ENCODE measurements at regions not wholly inside any gene's neighbourhood (a gene's known extent, or its start where the extent isn't known, plus 50 kb on each side); places are given as distances from the start of the nearest gene placed in this dataset.
"Not testable (repeated sequence)": the region's sequence is repeated elsewhere in the genome, so short reads cannot be mapped to it uniquely, and the experiment has no call there.

DNA sequence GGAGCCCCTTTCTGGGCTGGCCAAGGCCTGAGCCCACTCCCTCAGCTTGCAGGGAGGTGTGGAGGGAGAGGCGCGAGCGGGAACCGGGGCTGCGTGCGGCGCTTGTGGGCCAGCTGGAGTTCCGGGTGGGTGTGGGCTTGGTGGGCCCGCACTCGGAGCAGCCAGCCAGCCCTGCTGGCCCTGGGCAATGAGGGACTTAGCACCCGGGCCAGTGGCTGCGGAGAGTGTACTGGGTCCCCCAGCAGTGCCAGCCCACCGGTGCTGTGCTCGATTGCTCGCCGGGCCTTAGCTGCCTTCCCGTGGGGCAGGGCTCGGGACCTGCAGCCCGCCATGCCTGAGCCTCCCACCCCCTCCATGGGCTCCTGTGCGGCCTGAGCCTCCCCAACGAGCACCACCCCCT, 123.8 kb upstream of the SEMA3C start:
- DNase-seq (ENCODE audit: low read depth): not testable (repeated sequence)

DNA sequence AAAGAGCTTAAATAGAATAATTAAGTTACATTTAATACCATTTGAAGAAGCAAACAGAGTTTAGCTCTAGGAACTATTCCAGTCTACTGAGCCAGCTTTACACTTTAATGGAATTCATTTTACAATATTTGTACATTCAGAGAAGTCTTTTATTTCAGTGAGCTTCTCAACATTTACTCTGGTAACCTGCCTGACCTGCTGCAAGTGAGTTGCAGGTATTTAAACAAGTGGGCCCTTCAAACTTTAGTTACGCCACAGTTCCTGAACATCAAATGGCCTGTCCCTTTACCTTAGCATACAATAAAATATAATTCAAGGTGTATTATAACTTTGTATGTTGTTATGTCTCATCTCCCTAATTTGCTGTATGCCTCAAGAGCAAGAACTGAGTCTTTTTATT, 121.6 kb upstream of the SEMA3C start:
- no peak for DNase-seq (ENCODE audit: low read depth)

DNA sequence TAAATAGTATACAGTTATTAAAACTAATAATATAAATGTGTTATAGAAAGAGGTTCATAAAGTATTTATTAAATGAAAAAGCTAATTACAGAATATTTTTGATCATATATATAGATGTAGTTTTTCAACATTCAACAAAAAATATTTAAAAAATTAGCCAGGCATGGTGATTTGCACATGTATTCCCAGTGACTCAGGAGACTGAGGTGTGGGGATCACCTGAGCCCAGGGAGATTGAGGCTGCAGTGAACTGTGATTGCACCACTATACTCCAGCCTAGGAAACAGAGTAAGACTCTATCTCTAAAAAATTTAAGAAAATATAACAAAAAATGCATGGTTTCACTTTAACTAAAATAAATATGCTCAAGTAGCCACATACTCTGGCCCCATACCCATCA, 118.0 kb upstream of the SEMA3C start:
- DNase-seq (ENCODE audit: low read depth): no peak

DNA sequence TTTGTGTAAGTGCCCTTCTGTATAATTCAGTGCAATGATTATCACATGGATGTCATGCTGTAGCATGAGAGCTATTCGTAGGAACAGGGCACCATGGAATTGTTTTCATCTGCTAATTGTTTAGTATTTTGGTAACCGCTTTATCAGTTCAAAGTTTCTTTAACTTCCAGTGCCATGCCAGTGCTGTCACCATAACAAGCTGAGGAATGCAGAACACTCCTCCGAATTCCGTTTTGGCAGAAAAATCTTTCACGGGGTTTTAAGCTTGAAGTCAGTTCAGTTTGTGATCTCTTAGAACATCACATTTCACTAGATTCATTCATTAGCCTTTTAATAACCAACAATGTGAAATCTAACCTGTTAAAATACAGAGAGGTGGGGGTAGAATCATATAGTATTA, 117.2 kb upstream of the SEMA3C start:
- DNase-seq (ENCODE audit: low read depth): no peak

DNA sequence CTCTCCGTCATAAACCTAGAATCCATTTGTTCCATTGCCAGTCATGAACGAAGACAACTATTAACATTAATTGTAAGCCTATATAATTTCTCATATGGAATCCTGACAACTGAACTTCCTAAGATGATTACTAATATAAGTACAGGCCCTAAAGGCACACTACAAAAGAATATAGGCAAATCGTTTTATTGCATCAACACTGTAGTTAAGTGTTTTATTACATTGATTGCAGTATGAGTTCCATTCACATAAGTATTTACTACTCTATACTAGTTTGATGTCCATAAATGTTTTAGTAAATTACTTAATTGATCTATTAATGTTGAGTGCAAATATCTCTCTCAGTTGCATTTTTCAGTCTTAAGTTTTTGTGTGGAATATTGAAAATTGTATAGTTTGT, 113.1 kb upstream of the SEMA3C start:
- no peak for DNase-seq (ENCODE audit: low read depth)

DNA sequence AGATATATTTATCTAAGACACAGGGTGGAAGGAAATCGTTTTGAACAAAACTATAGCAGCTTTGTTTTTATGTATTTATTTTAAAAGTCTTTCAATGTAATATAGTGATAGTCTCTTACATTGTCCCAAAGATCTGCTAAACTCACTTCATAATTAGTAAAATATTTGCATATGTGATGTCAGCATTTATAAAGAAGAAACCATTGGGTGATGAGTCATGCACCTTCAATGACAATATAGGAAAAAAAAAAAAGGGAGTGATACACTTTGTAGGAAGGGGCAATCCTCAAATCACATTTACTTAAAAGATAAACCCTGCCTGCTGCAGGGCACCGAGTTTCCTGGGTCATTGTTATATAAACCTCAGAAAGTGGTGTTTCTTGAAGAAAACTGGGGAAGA, 112.4 kb upstream of the SEMA3C start:
- no peak for DNase-seq (ENCODE audit: low read depth)

DNA sequence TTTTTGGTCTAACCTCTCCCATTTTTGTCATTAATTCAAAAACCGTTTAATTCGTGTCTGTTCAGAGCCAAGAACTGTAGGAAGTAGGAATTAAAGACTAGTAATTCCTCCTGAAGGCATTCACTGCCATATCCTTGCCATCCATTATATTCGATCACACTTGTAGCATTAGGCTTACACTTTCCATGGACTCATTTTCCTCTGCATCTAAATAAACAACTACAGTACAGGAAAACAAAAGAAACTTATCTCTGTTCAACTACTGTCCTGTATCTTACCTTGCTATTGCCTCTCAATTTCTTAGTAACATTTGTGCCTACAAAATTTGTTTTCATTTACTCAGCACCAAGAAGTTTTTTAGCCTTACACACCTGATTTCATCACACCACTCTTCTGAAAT, 111.6 kb upstream of the SEMA3C start:
- no peak for DNase-seq (ENCODE audit: low read depth)

DNA sequence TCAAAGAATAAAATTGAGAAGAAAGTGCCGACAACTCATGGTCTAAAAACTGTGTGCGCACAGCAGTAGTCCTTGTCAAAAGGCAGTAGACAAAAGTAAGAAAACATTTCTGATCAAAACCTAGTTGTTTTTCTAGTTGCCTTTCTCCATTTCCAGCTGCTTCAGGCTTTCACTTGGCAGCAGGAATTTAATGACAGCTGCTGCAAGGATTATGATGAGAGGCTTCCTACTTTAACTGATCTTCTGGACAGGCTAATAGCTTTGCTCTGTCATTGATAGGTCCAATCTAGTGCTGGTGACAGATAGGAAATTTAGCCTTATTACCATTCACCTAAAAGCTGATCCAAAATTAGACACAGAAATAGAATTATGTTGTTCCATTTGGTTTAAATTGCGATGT, 110.7 kb upstream of the SEMA3C start:
- DNase-seq (ENCODE audit: low read depth): no peak

DNA sequence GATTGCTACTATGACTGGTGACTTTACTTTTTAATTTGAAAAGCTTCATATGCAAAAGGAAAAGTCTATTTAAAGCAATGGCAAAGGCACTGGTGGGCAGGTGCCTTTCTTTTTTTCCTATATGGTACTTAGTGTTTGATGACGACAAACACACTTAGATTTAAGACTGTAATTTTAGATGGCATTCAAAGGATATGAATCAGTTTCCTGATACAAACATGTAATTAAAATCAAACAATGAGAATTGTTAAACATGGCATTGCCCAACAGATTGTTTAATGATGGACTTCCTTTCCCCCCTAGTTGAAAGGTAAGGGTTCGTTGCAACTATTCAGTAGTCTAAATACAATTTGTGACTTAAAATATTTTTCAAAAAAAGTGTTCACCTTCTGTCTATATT, 106.5 kb upstream of the SEMA3C start:
- DNase-seq (ENCODE audit: low read depth): no peak

DNA sequence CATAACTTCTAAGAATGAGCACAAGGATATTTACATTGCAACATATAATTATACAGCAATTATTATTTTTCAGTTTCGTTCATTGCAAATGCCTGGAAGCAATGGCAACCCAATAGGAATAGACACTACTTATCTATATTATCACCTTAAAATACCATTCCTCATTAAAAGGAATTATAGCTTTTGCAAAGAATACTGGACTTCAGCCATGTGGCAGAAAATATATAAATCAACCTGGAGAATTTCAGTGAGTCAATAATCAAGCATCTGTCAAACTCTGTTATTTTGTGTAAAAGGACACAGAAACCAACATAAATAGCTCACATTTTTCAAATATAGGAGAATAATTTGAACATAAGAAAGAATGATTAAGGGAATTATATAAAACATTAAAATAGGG, 96.1 kb upstream of the SEMA3C start:
- DNase-seq (ENCODE audit: low read depth): no peak

DNA sequence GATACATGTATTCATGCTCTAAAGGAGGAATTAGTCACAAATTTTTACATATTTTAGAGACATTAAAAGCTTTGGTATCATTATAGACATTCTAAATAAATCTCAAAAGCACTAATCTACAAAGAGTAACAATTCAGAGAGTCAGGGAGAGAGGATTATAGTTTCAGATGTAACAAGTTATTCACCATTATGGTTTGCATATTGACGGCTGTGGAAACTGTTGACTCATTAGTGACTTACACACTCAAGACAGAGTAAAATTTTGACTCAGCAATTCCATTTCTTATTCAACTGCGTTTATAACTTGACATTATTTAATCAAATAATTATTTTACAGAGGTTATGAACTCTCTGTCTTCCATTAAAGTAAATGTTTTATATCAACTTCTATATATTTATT, 95.4 kb upstream of the SEMA3C start:
- DNase-seq (ENCODE audit: low read depth): no peak

DNA sequence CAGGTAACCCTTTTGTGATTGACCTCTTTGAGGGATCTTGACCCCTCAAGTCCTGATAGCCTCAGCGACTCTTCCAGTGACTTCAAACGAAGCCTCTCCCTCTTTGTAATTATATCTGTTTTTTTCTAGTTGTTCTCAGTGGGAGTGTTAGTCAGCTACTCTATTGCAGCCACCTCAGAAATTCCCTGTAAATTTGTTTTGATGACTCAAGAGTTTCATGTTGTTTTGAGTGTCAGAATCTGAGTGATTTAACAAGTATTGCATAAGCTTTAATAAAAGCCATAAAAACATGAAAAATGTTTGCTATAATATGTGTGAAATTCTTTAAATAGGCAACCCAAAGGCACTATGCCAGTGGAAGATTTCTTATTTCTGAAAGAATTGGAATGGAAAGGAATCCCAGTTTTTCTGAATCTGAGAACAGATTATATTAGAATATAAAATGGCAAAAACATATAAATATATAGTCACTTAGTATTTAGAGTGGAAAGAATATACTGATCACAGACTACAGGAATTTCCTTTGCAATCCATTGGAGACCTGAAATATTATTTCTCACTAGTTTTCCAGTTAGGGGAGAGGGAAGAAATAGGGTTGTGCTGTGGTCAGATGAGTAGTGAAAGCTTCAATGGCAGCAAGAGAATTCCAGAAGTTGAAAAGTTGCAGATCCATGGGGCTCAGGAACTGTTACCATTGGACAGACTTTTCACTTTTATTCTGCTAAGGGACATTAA, 94.4 kb upstream of the SEMA3C start:
- no peak for DNase-seq (ENCODE audit: low read depth)

DNA sequence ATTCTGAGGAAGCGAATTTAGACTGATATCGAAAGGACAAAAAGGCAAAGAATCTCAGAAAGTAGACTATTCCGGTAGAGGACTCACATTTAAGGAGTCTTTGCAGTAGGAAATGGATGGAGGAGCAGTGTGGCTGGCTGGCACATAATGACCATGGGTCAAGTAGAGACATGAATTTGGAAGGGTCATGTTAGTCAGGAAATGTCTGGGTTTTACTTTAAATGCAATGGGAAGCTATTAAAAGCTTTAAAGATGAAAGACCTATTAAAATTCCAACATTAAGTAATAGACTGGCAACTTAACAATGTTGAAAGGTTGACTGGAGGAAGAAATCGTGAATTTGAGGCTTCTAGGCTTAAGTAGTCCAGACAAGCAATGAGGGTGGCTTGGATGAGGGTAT, 90.0 kb upstream of the SEMA3C start:
- no peak for DNase-seq (ENCODE audit: low read depth)

DNA sequence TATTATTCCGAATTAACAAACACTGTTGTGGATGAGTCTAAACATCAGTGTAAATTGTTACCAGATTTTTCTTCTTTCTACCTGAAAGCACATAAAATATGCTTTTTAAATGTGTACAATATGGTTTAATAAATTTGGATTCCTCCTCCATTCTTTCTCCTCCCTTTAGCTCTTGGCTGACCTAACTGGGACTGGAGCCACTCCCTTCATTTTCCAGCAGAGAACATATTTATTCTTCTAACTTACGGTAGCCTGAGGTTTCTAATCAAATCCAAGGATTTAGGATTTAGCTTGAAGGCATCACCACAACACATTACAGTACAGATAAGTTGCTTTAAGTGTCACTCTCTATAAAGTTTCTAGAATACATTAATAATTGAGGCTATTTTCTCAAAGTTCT, 88.2 kb upstream of the SEMA3C start:
- DNase-seq (ENCODE audit: low read depth): no peak

DNA sequence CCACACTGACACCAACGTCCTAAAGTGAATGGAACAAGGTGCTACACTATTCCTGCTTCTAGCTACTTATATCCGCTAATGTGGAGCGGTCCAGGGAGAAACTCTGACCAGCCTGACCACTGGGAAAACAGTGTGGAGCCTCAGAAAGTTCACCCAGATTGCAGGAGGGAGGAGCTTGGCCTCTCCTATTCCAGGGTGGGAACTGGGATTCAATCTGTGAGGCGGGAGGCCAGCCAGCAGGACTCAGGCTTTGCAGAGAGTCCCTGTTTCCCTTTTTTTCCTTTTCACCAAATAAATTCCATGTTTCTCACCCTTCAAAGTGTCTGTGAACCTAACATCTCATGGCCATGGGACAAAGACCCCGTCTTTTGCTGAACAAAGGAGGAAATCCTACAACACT, 86.4 kb upstream of the SEMA3C start:
- DNase-seq (ENCODE audit: low read depth): no peak

DNA sequence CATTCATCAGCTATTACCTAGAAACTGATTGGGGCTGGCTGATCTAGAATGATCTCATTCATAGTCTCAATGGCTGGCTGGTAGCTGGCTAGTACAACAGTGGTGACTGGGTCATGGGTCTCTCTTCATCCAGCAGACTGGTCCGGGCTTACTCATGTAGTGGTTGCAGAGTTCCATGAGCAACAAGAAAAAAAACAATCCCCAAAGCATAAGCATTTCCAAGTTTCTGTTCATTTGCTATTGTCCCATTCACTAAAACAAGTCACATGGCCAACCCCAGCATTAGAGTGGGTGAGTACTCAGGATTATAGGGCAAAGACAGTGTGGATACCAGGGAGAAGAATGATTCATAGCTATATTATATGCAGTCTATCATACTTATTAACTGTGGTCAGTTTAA, 85.2 kb upstream of the SEMA3C start:
- DNase-seq (ENCODE audit: low read depth): no peak

DNA sequence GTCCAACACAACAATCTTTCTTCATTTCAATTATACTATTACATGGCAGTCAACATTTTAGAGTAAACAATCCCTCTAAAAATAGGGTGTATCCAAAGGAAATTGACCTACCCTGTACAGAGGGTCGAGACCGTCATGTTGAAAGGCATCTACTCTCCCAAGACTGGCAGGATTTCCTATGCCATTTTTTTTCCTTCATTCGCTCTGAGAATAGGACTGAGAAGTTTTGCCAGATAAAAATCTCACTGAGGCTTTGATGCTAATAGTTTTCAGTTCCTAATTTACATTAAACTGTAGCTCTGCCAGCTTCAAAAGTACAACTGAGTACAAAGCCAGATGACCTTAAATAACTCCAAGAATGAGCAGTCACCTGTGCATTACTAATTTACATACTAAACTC, 84.5 kb upstream of the SEMA3C start:
- DNase-seq (ENCODE audit: low read depth): no peak

DNA sequence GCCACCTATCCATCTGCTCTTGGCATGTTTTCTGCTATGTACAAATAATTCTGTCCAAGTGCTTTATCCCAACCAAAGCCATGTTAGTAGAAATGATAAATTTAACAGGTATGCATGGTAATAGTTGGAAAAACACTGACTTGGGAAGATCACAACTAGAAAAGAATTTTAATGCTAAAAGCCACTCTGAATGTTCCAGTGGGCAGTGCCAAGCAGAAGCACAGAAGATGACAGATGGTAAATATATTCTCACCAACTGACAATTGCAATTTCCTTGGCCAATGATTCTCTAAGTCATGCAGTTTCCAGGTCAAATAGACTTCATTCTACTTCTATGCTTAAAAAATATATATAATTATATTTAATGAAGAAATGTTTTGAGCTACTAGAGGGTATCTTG, 83.6 kb upstream of the SEMA3C start:
- DNase-seq (ENCODE audit: low read depth): no peak

DNA sequence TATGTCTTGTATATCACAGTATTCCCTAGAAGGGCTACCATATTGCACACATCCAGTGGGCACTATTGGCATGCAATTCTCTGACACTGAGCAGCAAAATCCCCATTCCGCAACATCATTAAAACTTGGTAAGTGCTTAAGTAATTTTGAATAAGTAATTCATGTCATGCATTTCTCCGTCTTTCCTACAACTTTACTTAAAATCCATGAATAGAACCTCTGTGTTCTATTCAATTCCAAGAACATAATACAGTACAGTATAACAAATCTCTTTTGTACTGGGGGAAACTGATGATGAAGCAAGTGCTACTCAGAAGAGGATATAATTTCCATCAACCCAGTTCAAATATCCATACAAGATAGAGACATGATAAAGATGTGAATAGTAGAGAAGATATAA, 80.9 kb upstream of the SEMA3C start:
- DNase-seq (ENCODE audit: low read depth): no peak

DNA sequence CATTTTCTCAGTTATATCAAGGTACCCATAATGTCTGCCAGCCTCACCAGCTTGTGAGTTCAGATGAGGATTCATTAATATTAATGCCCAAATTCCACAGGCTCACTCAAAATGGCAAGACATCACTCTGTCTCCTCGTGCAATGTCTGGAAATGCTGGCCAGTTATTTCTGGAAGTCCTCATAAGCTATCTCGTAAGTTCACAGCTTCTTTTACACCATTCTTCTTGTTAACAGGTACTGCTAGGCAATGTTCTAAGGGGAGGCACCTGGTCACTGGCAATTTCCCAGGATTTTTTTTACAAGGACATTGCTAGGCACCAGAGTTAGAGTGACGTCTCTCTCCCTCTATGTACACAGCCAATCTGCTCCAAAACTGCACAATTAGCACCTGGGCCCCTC, 80.2 kb upstream of the SEMA3C start:
- DNase-seq (ENCODE audit: low read depth): no peak

DNA sequence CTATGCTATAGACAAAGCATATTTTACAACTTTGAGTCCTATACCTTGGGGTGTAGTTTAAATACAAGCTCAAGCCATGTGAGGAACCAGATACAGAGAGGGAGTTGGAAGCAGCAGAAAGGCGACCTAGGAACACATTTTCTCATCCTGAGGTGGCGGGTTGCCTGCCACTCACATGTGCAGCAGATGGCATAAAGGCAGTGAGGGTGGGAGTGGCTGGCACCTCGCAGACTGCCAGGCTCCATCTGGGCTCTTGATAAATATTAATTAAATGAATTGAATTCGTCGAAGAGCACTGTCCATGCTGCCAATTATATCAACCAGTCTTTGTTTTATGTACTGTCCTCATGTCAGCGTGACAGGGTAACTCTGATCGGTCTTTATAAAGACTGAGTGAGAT, 79.0 kb upstream of the SEMA3C start:
- no peak for DNase-seq (ENCODE audit: low read depth)

DNA sequence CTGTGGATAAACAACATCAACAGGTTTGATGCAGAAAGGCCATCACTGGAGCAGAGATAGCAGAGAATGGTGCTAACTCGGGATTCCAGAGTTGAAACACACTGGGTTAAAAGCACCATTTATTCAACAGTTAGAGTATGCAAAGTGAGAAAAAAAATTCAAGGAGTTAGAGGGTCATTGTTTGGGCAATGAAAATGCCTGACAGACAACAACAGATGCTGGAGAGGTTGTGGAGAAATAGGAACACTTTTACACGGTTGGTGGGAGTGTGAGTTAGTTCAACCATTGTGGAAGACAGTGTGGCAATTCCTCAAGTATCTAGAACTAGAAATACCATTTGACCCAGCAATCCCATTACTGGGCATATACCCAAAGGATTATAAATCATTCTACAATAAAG, 77.4 kb upstream of the SEMA3C start:
- DNase-seq (ENCODE audit: low read depth): not testable (repeated sequence)

DNA sequence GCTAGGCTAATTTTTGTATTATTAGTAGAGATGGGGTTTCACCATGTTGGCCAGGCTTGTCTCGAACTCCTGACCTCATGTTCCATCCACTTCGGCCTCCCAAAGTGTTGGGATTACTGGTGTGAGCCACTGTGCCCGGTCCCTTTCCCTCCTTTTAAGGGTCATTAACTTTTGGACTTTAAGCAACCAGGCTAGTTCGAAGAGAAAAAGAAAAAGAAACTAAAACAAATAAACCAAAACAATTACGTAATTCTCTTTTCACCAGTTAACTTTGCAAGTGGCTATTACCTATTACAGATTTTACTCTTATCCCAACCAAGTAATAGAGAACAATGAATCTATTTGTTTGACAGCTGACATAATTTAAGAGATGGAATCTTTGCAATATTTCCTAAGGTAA, 72.8 kb upstream of the SEMA3C start:
- no peak for DNase-seq (ENCODE audit: low read depth)

DNA sequence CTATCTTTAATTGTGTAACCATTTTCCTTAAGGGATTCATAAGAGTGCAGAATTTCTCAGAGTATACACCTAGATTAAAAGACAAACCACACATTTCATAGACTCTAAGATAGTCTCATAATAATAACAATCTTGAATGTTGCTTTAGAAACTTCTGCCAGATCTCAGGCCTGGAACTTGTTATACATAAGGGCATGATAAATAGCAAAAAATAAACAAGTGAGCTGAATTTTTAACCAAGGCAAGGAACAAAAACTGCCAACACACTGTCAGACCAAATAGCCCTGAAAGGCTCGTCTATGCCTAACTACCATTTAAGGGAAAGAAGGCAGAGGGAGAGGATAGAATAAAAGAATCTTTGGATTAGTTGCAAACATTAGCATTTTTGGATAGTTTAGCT, 65.8 kb upstream of the SEMA3C start:
- no peak for DNase-seq (ENCODE audit: low read depth)

DNA sequence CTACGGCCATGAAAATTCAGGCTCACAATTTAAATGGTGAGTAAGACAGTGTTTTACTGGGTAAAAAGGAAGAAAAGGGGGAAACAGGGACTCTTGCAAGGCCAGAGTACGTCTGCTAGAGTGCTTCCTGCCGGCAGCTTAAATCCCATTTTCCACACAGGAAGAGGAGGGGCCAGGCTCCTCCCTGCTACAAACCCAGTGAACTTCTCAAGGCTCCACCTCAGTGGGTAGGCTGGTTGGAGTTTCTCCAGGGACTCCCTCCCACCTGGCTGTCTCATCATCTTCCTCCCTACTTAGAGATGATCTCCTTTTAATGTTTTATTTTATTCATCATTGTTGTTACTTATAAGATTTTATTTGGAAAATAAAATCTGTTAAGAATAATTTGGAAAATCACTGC, 62.6 kb upstream of the SEMA3C start:
- DNase-seq (ENCODE audit: low read depth): no peak
